ENCODE measurements at regions not wholly inside any gene's neighbourhood (a gene's known extent, or its start where the extent isn't known, plus 50 kb on each side); places are given as distances from the start of the nearest gene placed in this dataset.

- TF ChIP-seq CTCF (IDR thresholded peaks at IDR 0.05; ENCODE audit: unreplicated experiment) = no peak
- H3K4me1 Mint-ChIP-seq (ENCODE audit: unreplicated experiment) = no peaks in the 10 kb centered on the region
- H3K9me3 Mint-ChIP-seq (ENCODE audit: unreplicated experiment) = no peaks in the 10 kb centered on the region
- DNase-seq (ENCODE audit: low spot score) = no peak
- H3K27ac Mint-ChIP-seq (ENCODE audit: unreplicated experiment) = no peak overlapping the region
- H3K36me3 Mint-ChIP-seq (ENCODE audit: low read depth, unreplicated experiment) = no peaks in the 10 kb centered on the region
- H3K4me3 Mint-ChIP-seq (ENCODE audit: unreplicated experiment) = no peak overlapping the region
- H3K27me3 Mint-ChIP-seq (ENCODE audit: unreplicated experiment) = no peaks in the 10 kb centered on the region
These were observed 299.7 kb downstream of the OTOL1 start for GRCh38 chr3:161796312-161796711.

DNA sequence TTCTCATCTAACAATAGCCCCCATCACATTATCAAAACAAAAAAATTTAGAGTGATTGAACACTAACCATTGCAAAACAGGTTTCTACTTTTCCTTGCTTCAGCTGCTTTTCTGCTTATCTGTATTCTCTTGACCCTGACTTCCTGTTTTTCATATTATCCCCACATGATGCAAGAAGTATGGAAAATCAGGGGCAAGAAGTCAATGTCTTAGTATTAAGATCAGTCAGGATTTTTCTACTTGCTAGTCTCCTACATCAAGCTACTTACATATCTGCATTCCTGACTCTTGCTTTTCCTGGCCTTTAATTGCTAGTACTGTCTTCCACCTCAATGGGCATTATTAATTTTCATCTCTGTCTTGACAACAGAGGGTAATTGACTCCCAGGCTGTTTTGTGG is 300.2 kb downstream of the OTOL1 start:
- Mint-ChIP-seq H3K4me3 (ENCODE audit: unreplicated experiment) (no peak overlapping the region), H3K27ac (ENCODE audit: unreplicated experiment) (no peak overlapping the region), H3K36me3 (ENCODE audit: low read depth, unreplicated experiment) (no peaks in the 10 kb centered on the region), H3K9me3 (ENCODE audit: unreplicated experiment) (no peaks in the 10 kb centered on the region), H3K4me1 (ENCODE audit: unreplicated experiment) (no peaks in the 10 kb centered on the region), H3K27me3 (ENCODE audit: unreplicated experiment) (no peaks in the 10 kb centered on the region)
- no peak for TF ChIP-seq CTCF (IDR thresholded peaks at IDR 0.05; ENCODE audit: unreplicated experiment)
- no peak for DNase-seq (ENCODE audit: low spot score)

- Mint-ChIP-seq H3K4me3 (ENCODE audit: unreplicated experiment) (no peak overlapping the region), H3K27ac (ENCODE audit: unreplicated experiment) (no peak overlapping the region), H3K27me3 (ENCODE audit: unreplicated experiment) (no peaks in the 10 kb centered on the region), H3K4me1 (ENCODE audit: unreplicated experiment) (no peaks in the 10 kb centered on the region), H3K36me3 (ENCODE audit: low read depth, unreplicated experiment) (no peaks in the 10 kb centered on the region), H3K9me3 (ENCODE audit: unreplicated experiment) (no peaks in the 10 kb centered on the region)
- no peak for DNase-seq (ENCODE audit: low spot score)
- TF ChIP-seq CTCF (IDR thresholded peaks at IDR 0.05; ENCODE audit: unreplicated experiment) = no peak
These were observed 301.4 kb downstream of the OTOL1 start for GRCh38 chr3:161798016-161798415.

DNA sequence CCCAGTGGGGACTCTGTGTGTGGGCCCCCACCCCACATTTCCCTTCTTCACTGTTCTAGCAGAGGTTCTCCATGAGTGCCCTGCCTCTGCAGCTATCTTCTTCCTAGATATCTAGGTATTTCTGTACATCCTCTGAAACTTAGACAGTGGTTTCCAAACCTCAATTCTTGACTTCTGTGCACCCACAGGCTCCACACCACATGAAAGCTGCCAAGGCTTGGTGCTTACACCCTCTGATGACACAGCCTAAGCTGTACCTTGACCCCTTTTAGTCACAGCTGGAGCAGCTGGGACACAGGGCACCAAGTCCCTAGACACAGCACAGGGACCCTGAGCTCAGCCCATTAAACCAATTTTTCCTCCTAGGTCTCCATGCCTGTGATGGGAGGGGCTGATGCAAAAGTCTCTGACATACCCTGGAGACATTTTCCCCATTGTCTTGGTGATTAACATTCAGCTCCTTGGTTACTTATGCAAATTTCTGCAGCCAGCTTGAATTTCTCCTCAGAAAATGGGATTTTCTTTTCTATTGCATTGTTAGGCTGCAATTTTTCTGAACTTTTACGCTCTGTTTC is 304.5 kb downstream of the OTOL1 start:
- Mint-ChIP-seq H3K27me3 (ENCODE audit: unreplicated experiment) (no peaks in the 10 kb centered on the region), H3K4me3 (ENCODE audit: unreplicated experiment) (no peak overlapping the region), H3K4me1 (ENCODE audit: unreplicated experiment) (no peaks in the 10 kb centered on the region), H3K27ac (ENCODE audit: unreplicated experiment) (no peak overlapping the region), H3K36me3 (ENCODE audit: low read depth, unreplicated experiment) (no peaks in the 10 kb centered on the region), H3K9me3 (ENCODE audit: unreplicated experiment) (no peaks in the 10 kb centered on the region)
- no peak for TF ChIP-seq CTCF (IDR thresholded peaks at IDR 0.05; ENCODE audit: unreplicated experiment)
- no peak for DNase-seq (ENCODE audit: low spot score)

DNA sequence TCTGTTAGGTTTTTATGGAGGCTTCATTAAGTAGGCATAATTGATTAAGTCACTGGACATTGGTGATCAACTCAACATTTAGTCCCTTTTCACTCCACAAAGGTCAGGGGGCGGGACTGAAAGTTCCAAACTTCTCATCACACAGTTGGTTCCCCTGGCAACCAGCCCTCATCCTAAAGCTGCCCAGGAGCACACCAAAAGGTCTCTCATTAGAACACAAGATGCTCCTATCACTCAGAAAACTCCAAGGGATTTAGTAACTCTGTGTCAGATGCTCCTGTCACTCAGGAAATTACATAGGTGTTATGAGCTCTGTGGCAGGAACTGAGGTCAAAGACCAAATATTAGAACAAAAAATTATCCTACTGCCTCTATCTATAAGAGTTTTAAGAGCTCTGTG is 321.5 kb downstream of the OTOL1 start:
- H3K4me1 Mint-ChIP-seq (ENCODE audit: unreplicated experiment) = no peaks in the 10 kb centered on the region
- H3K9me3 Mint-ChIP-seq (ENCODE audit: unreplicated experiment) = no peaks in the 10 kb centered on the region
- DNase-seq (ENCODE audit: low spot score) = no peak
- no peaks in the 10 kb centered on the region for H3K27me3 Mint-ChIP-seq (ENCODE audit: unreplicated experiment)
- no peak for TF ChIP-seq CTCF (IDR thresholded peaks at IDR 0.05; ENCODE audit: unreplicated experiment)
- no peaks in the 10 kb centered on the region for H3K36me3 Mint-ChIP-seq (ENCODE audit: low read depth, unreplicated experiment)
- H3K4me3 Mint-ChIP-seq (ENCODE audit: unreplicated experiment) = no peak overlapping the region
- no peak overlapping the region for H3K27ac Mint-ChIP-seq (ENCODE audit: unreplicated experiment)
